ENCODE measurements at regions not wholly inside any gene's neighbourhood (a gene's known extent, or its start where the extent isn't known, plus 50 kb on each side); places are given as distances from the start of the nearest gene placed in this dataset.
"Not testable (repeated sequence)": the region's sequence is repeated elsewhere in the genome, so short reads cannot be mapped to it uniquely, and the experiment has no call there.

GRCh38 chr3:164040991-164041390 is 1037.3 kb downstream of the SI start:
- no peak for ATAC-seq
- H3K36me3 Mint-ChIP-seq: no peaks in the 10 kb centered on the region
- peaks cover 0 to 11% (median 6%) of the 10 kb centered on the region in 9 donors for H3K9me3 Mint-ChIP-seq
- no peaks in the 10 kb centered on the region for H3K4me1 Mint-ChIP-seq
- no peak for DNase-seq
- no peak overlapping the region for H3K27ac Mint-ChIP-seq
- no peak overlapping the region for H3K4me3 Mint-ChIP-seq
- H3K27me3 Mint-ChIP-seq: no peaks in the 10 kb centered on the region
- POLR2A ChIA-PET: no interaction called here

GRCh38 chr3:164030194-164030593 is 1048.1 kb downstream of the SI start:
- Mint-ChIP-seq H3K9me3 (peaks cover 0 to 36% (median 4%) of the 10 kb centered on the region in 9 donors), H3K27me3 (no peaks in the 10 kb centered on the region), H3K27ac (no peak overlapping the region), H3K36me3 (no peaks in the 10 kb centered on the region), H3K4me1 (no peaks in the 10 kb centered on the region), H3K4me3 (no peak overlapping the region)
- ATAC-seq: no peak
- no peak for DNase-seq
- POLR2A ChIA-PET: no interaction called here

GRCh38 chr3:164024786-164025185 is 1053.5 kb downstream of the SI start:
- no peak for ATAC-seq
- no peak for DNase-seq
- H3K36me3 Mint-ChIP-seq: no peaks in the 10 kb centered on the region
- no peaks in the 10 kb centered on the region for H3K4me1 Mint-ChIP-seq
- H3K27me3 Mint-ChIP-seq: peaks cover 0 to 4% (median 0%) of the 10 kb centered on the region in 5 donors
- POLR2A ChIA-PET: no interaction called here
- H3K4me3 Mint-ChIP-seq: no peak overlapping the region
- peaks cover 0 to 13% (median 6%) of the 10 kb centered on the region in 9 donors for H3K9me3 Mint-ChIP-seq
- H3K27ac Mint-ChIP-seq: no peak overlapping the region

GRCh38 chr3:164023480-164023879 is 1054.8 kb downstream of the SI start:
- no peaks in the 10 kb centered on the region for H3K36me3 Mint-ChIP-seq
- ATAC-seq (no peak), DNase-seq (no peak)
- POLR2A ChIA-PET: no interaction called here
- H3K4me1 Mint-ChIP-seq: no peaks in the 10 kb centered on the region
- no peak overlapping the region for H3K4me3 Mint-ChIP-seq
- peaks cover 0 to 13% (median 5%) of the 10 kb centered on the region in 9 donors for H3K9me3 Mint-ChIP-seq
- H3K27ac Mint-ChIP-seq: no peak overlapping the region
- peaks cover 0 to 4% (median 0%) of the 10 kb centered on the region in 5 donors for H3K27me3 Mint-ChIP-seq

- H3K27ac Mint-ChIP-seq: no peak overlapping the region
- DNase-seq (no peak), ATAC-seq (no peak)
- peaks cover 0 to 10% (median 0%) of the 10 kb centered on the region in 9 donors for H3K9me3 Mint-ChIP-seq
- H3K36me3 Mint-ChIP-seq: no peaks in the 10 kb centered on the region
- H3K4me3 Mint-ChIP-seq: no peak overlapping the region
- POLR2A ChIA-PET: no interaction called here
- H3K27me3 Mint-ChIP-seq: no peaks in the 10 kb centered on the region
- no peaks in the 10 kb centered on the region for H3K4me1 Mint-ChIP-seq
These were observed 1059.8 kb downstream of the SI start for GRCh38 chr3:164018500-164018899.

GRCh38 chr3:164007765-164008164 is 1070.5 kb downstream of the SI start:
- Mint-ChIP-seq H3K9me3 (peaks cover 0 to 15% (median 1%) of the 10 kb centered on the region in 9 donors), H3K4me3 (no peak overlapping the region), H3K4me1 (no peaks in the 10 kb centered on the region), H3K36me3 (no peaks in the 10 kb centered on the region), H3K27me3 (no peaks in the 10 kb centered on the region), H3K27ac (no peak overlapping the region)
- POLR2A ChIA-PET: no interaction called here
- DNase-seq: no peak
- ATAC-seq: no peak

- no peaks in the 10 kb centered on the region for H3K36me3 Mint-ChIP-seq
- POLR2A ChIA-PET: no interaction called here
- no peaks in the 10 kb centered on the region for H3K4me1 Mint-ChIP-seq
- DNase-seq (no peak), ATAC-seq (no peak)
- no peak overlapping the region for H3K4me3 Mint-ChIP-seq
- no peaks in the 10 kb centered on the region for H3K27me3 Mint-ChIP-seq
- peaks cover 0 to 9% (median 4%) of the 10 kb centered on the region in 9 donors for H3K9me3 Mint-ChIP-seq
- no peak overlapping the region for H3K27ac Mint-ChIP-seq
These were observed 1074.1 kb downstream of the SI start for GRCh38 chr3:164004205-164004604.

GRCh38 chr3:164003016-164003415 is 1075.3 kb downstream of the SI start:
- H3K27me3 Mint-ChIP-seq, DNase-seq, H3K27ac Mint-ChIP-seq, H3K4me3 Mint-ChIP-seq, ATAC-seq, H3K9me3 Mint-ChIP-seq, H3K4me1 Mint-ChIP-seq, H3K36me3 Mint-ChIP-seq, POLR2A ChIA-PET: not testable (repeated sequence)

GRCh38 chr3:163983940-163984339 is 1094.4 kb downstream of the SI start:
- Mint-ChIP-seq H3K4me1 (no peaks in the 10 kb centered on the region), H3K27ac (no peak overlapping the region), H3K4me3 (no peak overlapping the region), H3K9me3 (peaks cover 0 to 9% (median 4%) of the 10 kb centered on the region in 9 donors), H3K36me3 (no peaks in the 10 kb centered on the region), H3K27me3 (no peaks in the 10 kb centered on the region)
- POLR2A ChIA-PET: no interaction called here
- no peak for ATAC-seq
- DNase-seq: no peak

- Mint-ChIP-seq H3K4me1 (no peaks in the 10 kb centered on the region), H3K36me3 (no peaks in the 10 kb centered on the region), H3K9me3 (peaks cover 0 to 31% (median 5%) of the 10 kb centered on the region in 9 donors), H3K27me3 (no peaks in the 10 kb centered on the region), H3K27ac (no peak overlapping the region), H3K4me3 (no peak overlapping the region)
- POLR2A ChIA-PET: no interaction called here
- DNase-seq (no peak), ATAC-seq (no peak)
These were observed 1106.4 kb downstream of the SI start for GRCh38 chr3:163971861-163972260.

GRCh38 chr3:163957072-163957471 is 1121.2 kb downstream of the SI start:
- Mint-ChIP-seq H3K9me3 (peaks cover 0 to 33% (median 18%) of the 10 kb centered on the region in 9 donors), H3K27ac (no peak overlapping the region), H3K4me3 (no peak overlapping the region), H3K36me3 (no peaks in the 10 kb centered on the region), H3K4me1 (no peaks in the 10 kb centered on the region), H3K27me3 (no peaks in the 10 kb centered on the region)
- DNase-seq: no peak
- POLR2A ChIA-PET: no interaction called here
- ATAC-seq: no peak

- no peaks in the 10 kb centered on the region for H3K27me3 Mint-ChIP-seq
- H3K4me3 Mint-ChIP-seq: no peak overlapping the region
- no peak for DNase-seq
- H3K9me3 Mint-ChIP-seq: peaks cover 0 to 31% (median 8%) of the 10 kb centered on the region in 9 donors
- no peak overlapping the region for H3K27ac Mint-ChIP-seq
- no peaks in the 10 kb centered on the region for H3K36me3 Mint-ChIP-seq
- POLR2A ChIA-PET: no interaction called here
- no peaks in the 10 kb centered on the region for H3K4me1 Mint-ChIP-seq
- ATAC-seq: no peak
These were observed 1124.8 kb downstream of the SI start for GRCh38 chr3:163953526-163953925.

GRCh38 chr3:163952499-163952898 is 1125.8 kb downstream of the SI start:
- no peak for DNase-seq
- H3K4me3 Mint-ChIP-seq: no peak overlapping the region

GRCh38 chr3:163951397-163951987 is 1126.8 kb downstream of the SI start:
- H3K36me3 Mint-ChIP-seq: no peaks in the 10 kb centered on the region
- H3K4me3 Mint-ChIP-seq: no peak overlapping the region
- peaks cover 0 to 16% (median 2%) of the 10 kb centered on the region in 9 donors for H3K9me3 Mint-ChIP-seq
- H3K4me1 Mint-ChIP-seq: no peaks in the 10 kb centered on the region
- no peaks in the 10 kb centered on the region for H3K27me3 Mint-ChIP-seq
- POLR2A ChIA-PET: no interaction called here
- H3K27ac Mint-ChIP-seq: no peak overlapping the region
- no peak for DNase-seq
- no peak for ATAC-seq

More at GRCh38 chr3:163952499-163952898, 1125.8 kb downstream of the SI start:
- no peaks in the 10 kb centered on the region for H3K27me3 Mint-ChIP-seq
- no peaks in the 10 kb centered on the region for H3K4me1 Mint-ChIP-seq
- H3K9me3 Mint-ChIP-seq: peaks cover 0 to 21% (median 2%) of the 10 kb centered on the region in 9 donors
- POLR2A ChIA-PET: no interaction called here
- no peak overlapping the region for H3K27ac Mint-ChIP-seq
- H3K36me3 Mint-ChIP-seq: no peaks in the 10 kb centered on the region
- ATAC-seq: no peak

Measured in naive thymus-derived CD8-positive, alpha-beta T cell (primary cell).